Osteoblast (primary cell): ENCODE measurements at regions not wholly inside any gene's neighbourhood (a gene's known extent, or its start where the extent isn't known, plus 50 kb on each side); places are given as distances from the start of the nearest gene placed in this dataset.

ENCODE experiments used
- DNase-seq: peaks from one replicate; pipeline ENCODE4 v3.0.0; 2011; ENCODE audit warnings: low spot score, mixed read lengths; ENCODE audit not compliant: insufficient read length; ENCODE audit errors: missing footprints
- H2AFZ ChIP-seq: 2 replicates; pipeline ENCODE4 v1.6.0; 2011; ENCODE audit warnings: mild to moderate bottlenecking, low read length
- H3K27ac ChIP-seq: 2 replicates; pipeline ENCODE4 v1.5.1; 2011; ENCODE audit warnings: mild to moderate bottlenecking, low read depth, low read length, moderate library complexity
- H3K27me3 ChIP-seq: 2 replicates; pipeline ENCODE4 v1.6.0; 2012; ENCODE audit warnings: mild to moderate bottlenecking, control low read depth, inconsistent platforms, low read length, moderate library complexity; ENCODE audit not compliant: insufficient read depth
- H3K36me3 ChIP-seq: 2 replicates; pipeline ENCODE4 v1.5.1; 2011; ENCODE audit warnings: mild to moderate bottlenecking, low read length, control low read depth, moderate library complexity; ENCODE audit not compliant: insufficient read depth
- H3K4me1 ChIP-seq: 2 replicates; pipeline ENCODE4 v1.5.1; 2011; ENCODE audit warnings: mild to moderate bottlenecking, low read length, control low read depth, moderate library complexity; ENCODE audit not compliant: insufficient read depth
- H3K4me2 ChIP-seq: 2 replicates; pipeline ENCODE4 v1.6.0; 2011; ENCODE audit warnings: mild to moderate bottlenecking, low read length; ENCODE audit not compliant: insufficient read depth
- H3K4me3 ChIP-seq: fragments of 200-600 bp; sonication (generic); 3 replicates; pipeline ENCODE4 v1.5.1; 2012; ENCODE audit warnings: mild to moderate bottlenecking, low read length, inconsistent platforms; ENCODE audit not compliant: insufficient read depth
- H3K79me2 ChIP-seq: 2 replicates; pipeline ENCODE4 v1.6.0; 2012; ENCODE audit warnings: mild to moderate bottlenecking, low read length, control low read depth, inconsistent platforms; ENCODE audit not compliant: insufficient read depth
- H3K9me3 ChIP-seq: 2 replicates; pipeline ENCODE4 v1.5.1; 2011; ENCODE audit warnings: low read depth, low read length, control low read depth
- H4K20me1 ChIP-seq: 2 replicates; pipeline ENCODE4 v1.6.0; 2012; ENCODE audit warnings: mild to moderate bottlenecking, low read length, control low read depth; ENCODE audit not compliant: insufficient read depth
- TF ChIP-seq, protein P1 (sequence below): IDR thresholded peaks from 2 replicates; pipeline ENCODE4 v1.5.1; 2011; ENCODE audit warnings: mild to moderate bottlenecking, low read depth, low read length, moderate library complexity; ENCODE audit errors: extremely low read depth

- no peaks in the 10 kb centered on the region for H3K9me3 ChIP-seq
- H3K36me3 ChIP-seq, result no peaks in the 10 kb centered on the region
- no peaks in the 10 kb centered on the region for H3K27me3 ChIP-seq
- DNase-seq, result no peak
- no peak overlapping the region for H3K4me3 ChIP-seq
- no peak overlapping the region for H3K27ac ChIP-seq
- TF ChIP-seq, protein P1, sequence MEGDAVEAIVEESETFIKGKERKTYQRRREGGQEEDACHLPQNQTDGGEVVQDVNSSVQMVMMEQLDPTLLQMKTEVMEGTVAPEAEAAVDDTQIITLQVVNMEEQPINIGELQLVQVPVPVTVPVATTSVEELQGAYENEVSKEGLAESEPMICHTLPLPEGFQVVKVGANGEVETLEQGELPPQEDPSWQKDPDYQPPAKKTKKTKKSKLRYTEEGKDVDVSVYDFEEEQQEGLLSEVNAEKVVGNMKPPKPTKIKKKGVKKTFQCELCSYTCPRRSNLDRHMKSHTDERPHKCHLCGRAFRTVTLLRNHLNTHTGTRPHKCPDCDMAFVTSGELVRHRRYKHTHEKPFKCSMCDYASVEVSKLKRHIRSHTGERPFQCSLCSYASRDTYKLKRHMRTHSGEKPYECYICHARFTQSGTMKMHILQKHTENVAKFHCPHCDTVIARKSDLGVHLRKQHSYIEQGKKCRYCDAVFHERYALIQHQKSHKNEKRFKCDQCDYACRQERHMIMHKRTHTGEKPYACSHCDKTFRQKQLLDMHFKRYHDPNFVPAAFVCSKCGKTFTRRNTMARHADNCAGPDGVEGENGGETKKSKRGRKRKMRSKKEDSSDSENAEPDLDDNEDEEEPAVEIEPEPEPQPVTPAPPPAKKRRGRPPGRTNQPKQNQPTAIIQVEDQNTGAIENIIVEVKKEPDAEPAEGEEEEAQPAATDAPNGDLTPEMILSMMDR, result no peak
- no peaks in the 10 kb centered on the region for H3K4me1 ChIP-seq
- no peak overlapping the region for H2AFZ ChIP-seq
- H3K79me2 ChIP-seq, result no peaks in the 10 kb centered on the region
- H3K4me2 ChIP-seq, result no peak overlapping the region
- H4K20me1 ChIP-seq, result no peaks in the 10 kb centered on the region
These were observed 1950.4 kb downstream of the SUCLG1 start for GRCh38 chr2:82508702-82509101.

DNA sequence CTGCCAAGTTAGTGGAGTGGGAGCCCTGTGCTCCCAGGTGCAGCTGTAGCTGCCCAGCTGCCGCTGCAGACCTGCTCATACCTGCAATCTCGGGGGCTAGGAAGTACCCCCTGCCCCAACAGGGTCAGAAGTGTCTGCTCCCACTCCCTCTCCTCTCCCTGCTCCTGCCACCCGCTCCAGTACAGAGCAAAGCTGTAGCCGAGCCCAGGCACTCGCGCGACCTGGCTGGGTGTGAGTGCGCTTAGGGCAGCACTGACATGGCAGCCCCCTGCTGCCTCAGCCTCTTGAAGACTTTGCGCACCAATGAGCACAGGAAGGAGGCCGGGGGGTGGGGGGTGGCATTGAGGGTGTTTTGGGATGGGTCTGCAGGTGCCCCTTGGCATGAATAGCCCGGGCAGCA, 1951.4 kb downstream of the SUCLG1 start:
- no peak overlapping the region for H3K4me2 ChIP-seq
- no peaks in the 10 kb centered on the region for H3K27me3 ChIP-seq
- H3K4me3 ChIP-seq, result no peak overlapping the region
- H3K79me2 ChIP-seq, result no peaks in the 10 kb centered on the region
- H3K9me3 ChIP-seq, result no peaks in the 10 kb centered on the region
- no peak overlapping the region for H2AFZ ChIP-seq
- H4K20me1 ChIP-seq, result no peaks in the 10 kb centered on the region
- H3K27ac ChIP-seq, result no peak overlapping the region
- DNase-seq, result no peak
- no peaks in the 10 kb centered on the region for H3K4me1 ChIP-seq
- TF ChIP-seq, protein P1, result no peak
- H3K36me3 ChIP-seq, result no peaks in the 10 kb centered on the region

DNA sequence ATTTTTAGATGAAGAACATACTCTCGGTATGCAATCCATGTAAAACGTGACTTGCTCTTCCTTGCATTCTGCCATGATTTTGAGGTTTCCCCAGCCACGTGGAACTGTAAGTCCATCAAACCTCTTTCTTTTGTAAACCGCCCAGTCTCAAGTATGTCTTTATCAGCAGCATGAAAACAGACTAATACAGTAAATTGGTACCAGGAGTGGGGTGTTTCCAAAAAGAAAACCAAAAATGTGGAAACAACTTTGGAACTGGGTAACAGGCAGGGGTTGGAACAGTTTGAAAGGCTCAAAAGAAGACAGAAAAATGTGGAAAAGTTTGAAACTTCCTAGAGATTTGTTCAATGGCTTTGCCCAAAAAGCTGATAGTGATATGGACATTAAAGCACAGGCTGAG, 1957.9 kb downstream of the SUCLG1 start:
- Histone ChIP-seq H3K27ac (no peak overlapping the region), H3K27me3 (no peaks in the 10 kb centered on the region), H3K4me2 (no peak overlapping the region), H2AFZ (no peak overlapping the region), H3K79me2 (no peaks in the 10 kb centered on the region), H3K36me3 (no peaks in the 10 kb centered on the region), H3K9me3 (peaks cover 3% of the 10 kb centered on the region), H3K4me1 (no peaks in the 10 kb centered on the region), H3K4me3 (no peak overlapping the region), H4K20me1 (no peaks in the 10 kb centered on the region)
- DNase-seq, result no peak
- TF ChIP-seq, protein P1, result no peak

- DNase-seq, result no peak
- Histone ChIP-seq H3K27me3 (no peaks in the 10 kb centered on the region), H4K20me1 (no peaks in the 10 kb centered on the region), H2AFZ (no peak overlapping the region), H3K79me2 (no peaks in the 10 kb centered on the region), H3K4me2 (no peak overlapping the region), H3K27ac (no peak overlapping the region), H3K4me1 (no peaks in the 10 kb centered on the region), H3K9me3 (peaks cover 3% of the 10 kb centered on the region), H3K36me3 (no peaks in the 10 kb centered on the region), H3K4me3 (no peak overlapping the region)
- TF ChIP-seq, protein P1, result no peak
These were observed 1960.2 kb downstream of the SUCLG1 start for GRCh38 chr2:82498777-82499443.
